Mesothelial cell of epicardium (in vitro differentiated cells): ENCODE measurements at regions not wholly inside any gene's neighbourhood (a gene's known extent, or its start where the extent isn't known, plus 50 kb on each side); places are given as distances from the start of the nearest gene placed in this dataset.

Experiments used
- DNase-seq, 2 experiments: peaks; one replicate each; pipeline ENCODE4 v3.0.0; 2021; ENCODE audit warnings: low spot score in 2 of 2; ENCODE audit not compliant: unreplicated experiment in 2 of 2
- H3K27ac Mint-ChIP-seq: 2 replicates; pipeline ENCODE4 v1.8.0; 2021; ENCODE audit warnings: mixed read lengths
- H3K27me3 Mint-ChIP-seq: 2 replicates; pipeline ENCODE4 v1.8.0; 2021; ENCODE audit warnings: low read depth, mixed read lengths
- H3K36me3 Mint-ChIP-seq: 2 replicates; pipeline ENCODE4 v1.8.0; 2021; ENCODE audit warnings: mixed read lengths
- H3K4me1 Mint-ChIP-seq: 2 replicates; pipeline ENCODE4 v1.8.0; 2021; ENCODE audit warnings: mixed read lengths
- H3K4me3 Mint-ChIP-seq: 2 replicates; pipeline ENCODE4 v1.8.0; 2021; ENCODE audit warnings: mild to moderate bottlenecking, moderate library complexity, mixed read lengths
- H3K9me3 Mint-ChIP-seq: 2 replicates; pipeline ENCODE4 v1.8.0; 2021; ENCODE audit warnings: mixed read lengths
- TF ChIP-seq, protein P1 (sequence below): fragments of 200-600 bp; sonication (generic); IDR thresholded peaks from one replicate; pipeline ENCODE4 v1.5.0; 2021; ENCODE audit warnings: antibody characterized with exemption; ENCODE audit not compliant: unreplicated experiment

GRCh38 chr9:96121136-96121535, 180.8 kb downstream of the HSD17B3 start:
- TF ChIP-seq, protein P1, sequence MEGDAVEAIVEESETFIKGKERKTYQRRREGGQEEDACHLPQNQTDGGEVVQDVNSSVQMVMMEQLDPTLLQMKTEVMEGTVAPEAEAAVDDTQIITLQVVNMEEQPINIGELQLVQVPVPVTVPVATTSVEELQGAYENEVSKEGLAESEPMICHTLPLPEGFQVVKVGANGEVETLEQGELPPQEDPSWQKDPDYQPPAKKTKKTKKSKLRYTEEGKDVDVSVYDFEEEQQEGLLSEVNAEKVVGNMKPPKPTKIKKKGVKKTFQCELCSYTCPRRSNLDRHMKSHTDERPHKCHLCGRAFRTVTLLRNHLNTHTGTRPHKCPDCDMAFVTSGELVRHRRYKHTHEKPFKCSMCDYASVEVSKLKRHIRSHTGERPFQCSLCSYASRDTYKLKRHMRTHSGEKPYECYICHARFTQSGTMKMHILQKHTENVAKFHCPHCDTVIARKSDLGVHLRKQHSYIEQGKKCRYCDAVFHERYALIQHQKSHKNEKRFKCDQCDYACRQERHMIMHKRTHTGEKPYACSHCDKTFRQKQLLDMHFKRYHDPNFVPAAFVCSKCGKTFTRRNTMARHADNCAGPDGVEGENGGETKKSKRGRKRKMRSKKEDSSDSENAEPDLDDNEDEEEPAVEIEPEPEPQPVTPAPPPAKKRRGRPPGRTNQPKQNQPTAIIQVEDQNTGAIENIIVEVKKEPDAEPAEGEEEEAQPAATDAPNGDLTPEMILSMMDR, result no peak
- no peak overlapping the region for H3K4me3 Mint-ChIP-seq

GRCh38 chr9:96117398-96118080, 184.4 kb downstream of the HSD17B3 start:
- Mint-ChIP-seq H3K27ac (no peak overlapping the region), H3K36me3 (no peaks in the 10 kb centered on the region), H3K4me3 (no peak overlapping the region), H3K9me3 (peaks cover 10% of the 10 kb centered on the region), H3K27me3 (peaks cover 11% of the 10 kb centered on the region), H3K4me1 (peaks cover 2% of the 10 kb centered on the region)
- DNase-seq, result no peak
- TF ChIP-seq, protein P1, result no peak

More at GRCh38 chr9:96121136-96121535, 180.8 kb downstream of the HSD17B3 start:
- no peak for DNase-seq
- peaks cover 10% of the 10 kb centered on the region for H3K9me3 Mint-ChIP-seq
- peaks cover 7% of the 10 kb centered on the region for H3K27me3 Mint-ChIP-seq
- no peak overlapping the region for H3K27ac Mint-ChIP-seq
- peaks cover 2% of the 10 kb centered on the region for H3K4me1 Mint-ChIP-seq
- H3K36me3 Mint-ChIP-seq, result no peaks in the 10 kb centered on the region

DNA sequence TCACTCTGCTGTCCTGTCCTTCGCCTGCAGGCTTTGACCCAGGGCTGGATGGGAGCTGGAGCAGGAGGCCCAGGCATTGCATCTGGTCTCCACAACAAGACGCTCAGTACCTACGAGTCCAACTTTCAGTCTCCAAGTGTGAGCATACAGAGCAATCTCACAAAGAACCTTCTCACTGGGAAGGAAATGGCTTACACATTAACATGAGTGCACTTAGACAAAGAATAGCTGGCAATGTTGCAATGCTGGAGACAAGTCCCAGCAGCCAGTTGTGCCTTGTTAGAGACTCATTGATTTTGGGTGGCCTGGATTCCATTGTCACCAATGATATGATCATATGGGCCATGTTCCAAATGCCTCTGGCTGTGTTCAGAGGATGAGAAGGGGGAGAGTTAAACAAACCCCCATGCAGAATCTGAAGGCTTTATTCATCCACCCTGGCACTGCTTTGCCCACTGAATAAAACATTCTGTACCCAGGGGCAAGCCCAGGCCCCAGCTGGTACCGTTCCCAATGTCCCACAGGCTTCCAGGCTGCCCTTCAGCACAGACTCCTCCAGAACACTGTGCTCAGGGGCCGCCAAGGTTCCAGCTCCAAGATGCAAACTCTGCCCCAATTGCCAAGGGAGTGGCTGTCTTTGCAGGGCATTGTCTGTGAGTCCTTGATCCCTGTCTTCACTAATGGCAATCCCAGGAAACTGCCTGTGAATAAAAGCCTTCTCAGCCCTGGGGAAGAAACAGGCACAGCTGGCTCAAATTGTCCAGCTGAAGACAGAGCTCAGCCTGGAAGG, 185.5 kb downstream of the HSD17B3 start:
- Mint-ChIP-seq H3K27ac (no peak overlapping the region), H3K4me3 (no peak overlapping the region)

GRCh38 chr9:96115836-96116235, 186.1 kb downstream of the HSD17B3 start:
- TF ChIP-seq, protein P1, result no peak
- no peak for DNase-seq
- Mint-ChIP-seq H3K4me3 (no peak overlapping the region), H3K36me3 (no peaks in the 10 kb centered on the region), H3K27me3 (peaks cover 13% of the 10 kb centered on the region), H3K9me3 (peaks cover 10% of the 10 kb centered on the region), H3K4me1 (no peaks in the 10 kb centered on the region), H3K27ac (no peak overlapping the region)

More for the DNA sequence above, 185.5 kb downstream of the HSD17B3 start:
- no peaks in the 10 kb centered on the region for H3K36me3 Mint-ChIP-seq
- peaks cover 11% of the 10 kb centered on the region for H3K27me3 Mint-ChIP-seq
- H3K9me3 Mint-ChIP-seq, result peaks cover 10% of the 10 kb centered on the region
- DNase-seq, result no peak
- no peaks in the 10 kb centered on the region for H3K4me1 Mint-ChIP-seq
- TF ChIP-seq, protein P1, result no peak

- Mint-ChIP-seq H3K36me3 (no peaks in the 10 kb centered on the region), H3K4me3 (no peak overlapping the region), H3K9me3 (no peaks in the 10 kb centered on the region), H3K4me1 (no peaks in the 10 kb centered on the region), H3K27ac (no peak overlapping the region), H3K27me3 (peaks cover 22% of the 10 kb centered on the region)
- no peak for DNase-seq
- TF ChIP-seq, protein P1, result no peak
These were observed 188.9 kb downstream of the HSD17B3 start for GRCh38 chr9:96113032-96113431.
